Spleen (tissue), 11 donors: ENCODE measurements at regions not wholly inside any gene's neighbourhood (a gene's known extent, or its start where the extent isn't known, plus 50 kb on each side); places are given as distances from the start of the nearest gene placed in this dataset.

Experiments
- DNase-seq: peaks from one replicate; pipeline ENCODE4 v3.0.0-alpha.2; 2020
- H3K27ac ChIP-seq, 8 donors: fragments of 200-600 bp; sonication (generic) in 7 of 8; 1 replicate in 4 of 8; 2 replicates in 4 of 8; pipeline versions ENCODE4 v1.5.0 to v1.8.0; 2016 to 2021; ENCODE audit warnings: inconsistent platforms in 4 of 8, mild to moderate bottlenecking in 4 of 8, moderate library complexity in 1 of 8
- H3K27me3 ChIP-seq, 7 donors: fragments of 200-600 bp; sonication (generic) in 6 of 7; replicated peaks in 1 of 7; 1 replicate in 4 of 7; 2 replicates in 3 of 7; pipeline versions ENCODE4 v1.5.0 to v1.8.0; 2016 to 2021; ENCODE audit warnings: inconsistent platforms in 3 of 7, mild to moderate bottlenecking in 1 of 7
- H3K36me3 ChIP-seq, 6 donors: fragments of 200-600 bp; sonication (generic) in 5 of 6; 1 replicate in 4 of 6; 2 replicates in 2 of 6; pipeline versions ENCODE4 v1.5.0 to v1.8.0; 2016 to 2021; ENCODE audit warnings: inconsistent platforms in 2 of 6
- H3K4me1 ChIP-seq, 6 donors: fragments of 200-600 bp; sonication (generic) in 5 of 6; 1 replicate in 3 of 6; 2 replicates in 3 of 6; pipeline versions ENCODE4 v1.5.0 to v1.8.0; 2016 to 2021; ENCODE audit warnings: inconsistent platforms in 3 of 6
- H3K4me3 ChIP-seq, 8 donors: fragments of 200-600 bp; sonication (generic) in 7 of 8; 1 replicate in 4 of 8; 2 replicates in 4 of 8; pipeline versions ENCODE4 v1.5.0 to v1.8.0; 2016 to 2021; ENCODE audit warnings: inconsistent platforms in 4 of 8, mild to moderate bottlenecking in 4 of 8, moderate library complexity in 2 of 8
- H3K9me3 ChIP-seq, 8 donors: fragments of 200-600 bp; sonication (generic) in 7 of 8; 1 replicate in 4 of 8; 2 replicates in 4 of 8; pipeline versions ENCODE4 v1.5.0 to v1.8.0; 2016 to 2021; ENCODE audit warnings: inconsistent platforms in 4 of 8
- POLR2A ChIP-seq, 3 donors: fragments of 450-650 bp; IDR thresholded peaks; one replicate each; pipeline ENCODE4 v1.5.1; 2017; ENCODE audit warnings: antibody characterized with exemption in 3 of 3, mild to moderate bottlenecking in 1 of 3
- POLR2AphosphoS5 ChIP-seq, 3 donors: sonication (generic); formaldehyde crosslinking; IDR thresholded peaks; one replicate each; pipeline ENCODE4 v1.5.1; 2017; ENCODE audit warnings: antibody characterized with exemption in 3 of 3
- WGBS, 5 donors: extraction: QIAGEN DNeasy Blood & Tissue Kit in 3 of 5; methylation state at CpG; one replicate each; pipeline versions ENCODE4 v1.1.5 to v1.1.7; 2013 to 2018; 5-methylcytosine and 5-hydroxymethylcytosine counted together
- intact Hi-C: fragments of 100-400 bp; cut with DNase I; formaldehyde crosslinking; loops from one replicate; pipeline ENCODE4 v1.15.0; 2023; ENCODE audit warnings: low total_unique reads
- TF ChIP-seq, protein P1 (sequence below), 11 experiments: fragments of 200-600 bp in 7 of 11; fragments of 450-650 bp in 4 of 11; sonication (generic) in 4 of 11; IDR thresholded peaks in 8 of 11; conservative IDR thresholded peaks in 3 of 11; 1 replicate in 7 of 11; 2 replicates in 4 of 11; pipeline versions ENCODE4 v1.4.0 to v1.8.0; 2016 to 2021; ENCODE audit warnings: antibody characterized with exemption in 11 of 11, inconsistent platforms in 4 of 11, mild to moderate bottlenecking in 1 of 11
- donor health status: healthy with polysubstance abuse.
- donor health status: DM: no; HTN: no; CAD: no; lungs with moderate emphysema.
- donor health status: DM: no; HTN: no; CAD: no.
- donor health status: Bipolar disorder and iron deficiency.
- donor health status: healthy.
- donor health status: DM: no; HTN: no; CAD: no.
- donor health status: DM: yes; HTN: yes; CAD: no.

GRCh38 chr6:165962366-165962765 is 205.3 kb downstream of the TBXT start:
- no peaks in the 10 kb centered on the region for H3K36me3 ChIP-seq
- no peak for DNase-seq
- H3K27me3 ChIP-seq: peaks cover 0 to 7% (median 0%) of the 10 kb centered on the region in 7 donors
- no peak overlapping the region for H3K4me3 ChIP-seq
- TF ChIP-seq POLR2AphosphoS5 (IDR thresholded peaks at IDR 0.05): no peak
- TF ChIP-seq POLR2A (IDR thresholded peaks at IDR 0.05): no peak
- TF ChIP-seq, protein P1, sequence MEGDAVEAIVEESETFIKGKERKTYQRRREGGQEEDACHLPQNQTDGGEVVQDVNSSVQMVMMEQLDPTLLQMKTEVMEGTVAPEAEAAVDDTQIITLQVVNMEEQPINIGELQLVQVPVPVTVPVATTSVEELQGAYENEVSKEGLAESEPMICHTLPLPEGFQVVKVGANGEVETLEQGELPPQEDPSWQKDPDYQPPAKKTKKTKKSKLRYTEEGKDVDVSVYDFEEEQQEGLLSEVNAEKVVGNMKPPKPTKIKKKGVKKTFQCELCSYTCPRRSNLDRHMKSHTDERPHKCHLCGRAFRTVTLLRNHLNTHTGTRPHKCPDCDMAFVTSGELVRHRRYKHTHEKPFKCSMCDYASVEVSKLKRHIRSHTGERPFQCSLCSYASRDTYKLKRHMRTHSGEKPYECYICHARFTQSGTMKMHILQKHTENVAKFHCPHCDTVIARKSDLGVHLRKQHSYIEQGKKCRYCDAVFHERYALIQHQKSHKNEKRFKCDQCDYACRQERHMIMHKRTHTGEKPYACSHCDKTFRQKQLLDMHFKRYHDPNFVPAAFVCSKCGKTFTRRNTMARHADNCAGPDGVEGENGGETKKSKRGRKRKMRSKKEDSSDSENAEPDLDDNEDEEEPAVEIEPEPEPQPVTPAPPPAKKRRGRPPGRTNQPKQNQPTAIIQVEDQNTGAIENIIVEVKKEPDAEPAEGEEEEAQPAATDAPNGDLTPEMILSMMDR (IDR thresholded peaks at IDR 0.05 in 8 of 11, conservative IDR thresholded peaks at IDR 0.05 in 3 of 11): no peak
- 67 to 82% (median 77%) methylated on average over 7 of the region's 7 CpGs for WGBS, 5 donors
- intact Hi-C loops: no loop called here
- H3K27ac ChIP-seq: no peak overlapping the region
- no peaks in the 10 kb centered on the region for H3K4me1 ChIP-seq
- no peaks in the 10 kb centered on the region for H3K9me3 ChIP-seq

- WGBS, 5 donors: 81 to 86% (median 84%) methylated on average over 12 of the region's 12 CpGs
- no peak overlapping the region for H3K4me3 ChIP-seq
- intact Hi-C loops: no loop called here
- H3K27me3 ChIP-seq: peaks cover 0 to 7% (median 0%) of the 10 kb centered on the region in 7 donors
- no peaks in the 10 kb centered on the region for H3K4me1 ChIP-seq
- H3K27ac ChIP-seq: no peak overlapping the region
- H3K9me3 ChIP-seq: no peaks in the 10 kb centered on the region
- no peaks in the 10 kb centered on the region for H3K36me3 ChIP-seq
- DNase-seq: no peak
- TF ChIP-seq, protein P1 (IDR thresholded peaks at IDR 0.05 in 8 of 11, conservative IDR thresholded peaks at IDR 0.05 in 3 of 11): no peak
- no peak for TF ChIP-seq POLR2A (IDR thresholded peaks at IDR 0.05)
- TF ChIP-seq POLR2AphosphoS5 (IDR thresholded peaks at IDR 0.05): no peak
These were observed 206.4 kb downstream of the TBXT start for GRCh38 chr6:165961233-165961632.

DNA sequence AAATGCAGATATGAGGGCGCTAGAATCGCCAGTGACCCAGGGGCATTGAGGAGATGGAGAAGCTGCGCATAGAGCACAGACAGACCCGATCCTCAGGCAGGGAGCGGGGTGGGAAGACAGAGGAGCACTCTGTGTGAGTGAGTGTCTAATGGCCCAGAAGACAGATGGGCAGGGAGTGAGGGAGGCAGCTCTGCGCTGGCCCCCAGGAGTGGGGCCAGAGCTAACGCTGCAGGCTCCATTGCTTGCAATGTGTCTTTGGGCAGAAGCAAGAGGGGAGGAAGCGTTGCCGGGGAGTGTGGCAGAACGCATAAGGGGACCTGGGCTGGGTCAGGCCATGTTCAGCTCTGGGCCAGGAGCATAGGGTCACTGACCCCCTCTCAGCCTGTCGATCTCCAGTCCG is 207.0 kb downstream of the TBXT start:
- DNase-seq: no peak
- 76 to 84% (median 79%) methylated on average over 12 of the region's 12 CpGs for WGBS, 5 donors

GRCh38 chr6:165959627-165960026 is 208.0 kb downstream of the TBXT start:
- H3K27me3 ChIP-seq: peaks cover 0 to 5% (median 0%) of the 10 kb centered on the region in 7 donors
- H3K4me1 ChIP-seq: no peaks in the 10 kb centered on the region
- no peak for DNase-seq
- no peaks in the 10 kb centered on the region for H3K36me3 ChIP-seq
- intact Hi-C loops: no loop called here
- TF ChIP-seq POLR2AphosphoS5 (IDR thresholded peaks at IDR 0.05) (no peak), POLR2A (IDR thresholded peaks at IDR 0.05) (no peak)
- TF ChIP-seq, protein P1 (IDR thresholded peaks at IDR 0.05 in 8 of 11, conservative IDR thresholded peaks at IDR 0.05 in 3 of 11): no peak
- no peak overlapping the region for H3K27ac ChIP-seq
- H3K9me3 ChIP-seq: no peaks in the 10 kb centered on the region
- 50 to 66% (median 61%) methylated on average over 5 of the region's 5 CpGs for WGBS, 5 donors
- H3K4me3 ChIP-seq: no peak overlapping the region

More for the DNA sequence above, 207.0 kb downstream of the TBXT start:
- Histone ChIP-seq H3K27ac (no peak overlapping the region), H3K36me3 (no peaks in the 10 kb centered on the region), H3K27me3 (peaks cover 0 to 7% (median 0%) of the 10 kb centered on the region in 7 donors), H3K4me1 (no peaks in the 10 kb centered on the region), H3K4me3 (no peak overlapping the region), H3K9me3 (no peaks in the 10 kb centered on the region)
- TF ChIP-seq, protein P1 (IDR thresholded peaks at IDR 0.05 in 8 of 11, conservative IDR thresholded peaks at IDR 0.05 in 3 of 11): no peak
- TF ChIP-seq POLR2AphosphoS5 (IDR thresholded peaks at IDR 0.05): no peak
- no peak for TF ChIP-seq POLR2A (IDR thresholded peaks at IDR 0.05)
- intact Hi-C loops: no loop called here
